ENCODE measurements at regions not wholly inside any gene's neighbourhood (a gene's known extent, or its start where the extent isn't known, plus 50 kb on each side); places are given as distances from the start of the nearest gene placed in this dataset.

DNA sequence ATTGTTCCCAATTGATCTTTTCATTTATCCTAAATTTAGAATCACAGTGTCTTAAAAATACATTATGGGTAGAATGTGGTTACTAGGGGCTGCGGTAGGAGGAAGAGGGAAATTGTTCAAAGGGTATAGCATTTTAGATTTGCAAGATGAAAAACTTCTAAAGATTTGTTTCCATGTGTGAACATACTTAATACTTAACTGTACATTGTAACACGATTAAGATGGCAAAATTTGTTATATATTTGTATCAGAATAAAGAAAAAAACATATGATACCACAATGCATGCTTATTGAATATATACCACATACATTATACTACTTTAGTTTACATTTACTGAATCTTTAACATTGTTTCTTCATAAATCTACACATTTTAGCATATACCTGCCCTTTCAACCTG, 677.3 kb upstream of the PCDH20 start (continued):
- TF ChIP-seq, protein P1, sequence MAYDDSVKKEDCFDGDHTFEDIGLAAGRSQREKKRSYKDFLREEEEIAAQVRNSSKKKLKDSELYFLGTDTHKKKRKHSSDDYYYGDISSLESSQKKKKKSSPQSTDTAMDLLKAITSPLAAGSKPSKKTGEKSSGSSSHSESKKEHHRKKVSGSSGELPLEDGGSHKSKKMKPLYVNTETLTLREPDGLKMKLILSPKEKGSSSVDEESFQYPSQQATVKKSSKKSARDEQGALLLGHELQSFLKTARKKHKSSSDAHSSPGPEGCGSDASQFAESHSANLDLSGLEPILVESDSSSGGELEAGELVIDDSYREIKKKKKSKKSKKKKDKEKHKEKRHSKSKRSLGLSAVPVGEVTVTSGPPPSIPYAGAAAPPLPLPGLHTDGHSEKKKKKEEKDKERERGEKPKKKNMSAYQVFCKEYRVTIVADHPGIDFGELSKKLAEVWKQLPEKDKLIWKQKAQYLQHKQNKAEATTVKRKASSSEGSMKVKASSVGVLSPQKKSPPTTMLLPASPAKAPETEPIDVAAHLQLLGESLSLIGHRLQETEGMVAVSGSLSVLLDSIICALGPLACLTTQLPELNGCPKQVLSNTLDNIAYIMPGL (CRISPR knock-in tag; IDR thresholded peaks at IDR 0.05; ENCODE audit: borderline replicate concordance in 1 of 2, low read depth in 1 of 2), result no peak

- Histone ChIP-seq H2AFZ (ENCODE audit: low read length) (no peak overlapping the region), H3K4me2 (ENCODE audit: low read depth, low read length) (no peak overlapping the region), H3K9ac (ENCODE audit: insufficient read depth, low read depth, low read length) (no peak overlapping the region), H3K4me1 (ENCODE audit: insufficient read depth, low read length) (no peaks in the 10 kb centered on the region), H3K79me2 (ENCODE audit: insufficient read depth, low read length) (no peaks in the 10 kb centered on the region), H3K4me3 (replicated peaks in 1 of 3; ENCODE audit: insufficient read depth in 1 of 3, low read depth in 2 of 3, low read length in 3 of 3) (no peak overlapping the region), H3K27ac (ENCODE audit: extremely low read length, insufficient read depth, low read length) (no peak overlapping the region), H3K36me3 (replicated peaks in 1 of 2; ENCODE audit: control insufficient read depth in 1 of 2, insufficient read depth in 2 of 2, low read length in 2 of 2) (no peaks in the 10 kb centered on the region), H3K27me3 (ENCODE audit: control insufficient read depth in 1 of 2, insufficient read depth in 2 of 2, low read length in 2 of 2) (no peaks in the 10 kb centered on the region), H4K20me1 (ENCODE audit: insufficient read depth, low read length) (no peaks in the 10 kb centered on the region), H3K9me3 (ENCODE audit: low read length) (no peaks in the 10 kb centered on the region)
- 22% methylated on average over 3 of the region's 3 CpGs for WGBS (ENCODE audit: low lambda C conversion rate)
- DNase-seq (ENCODE audit: low spot score), result no peak
- TF ChIP-seq NFYB (CRISPR knock-in tag; IDR thresholded peaks at IDR 0.05), result no peak
- no peak for TF ChIP-seq MAF1 (CRISPR knock-in tag; IDR thresholded peaks at IDR 0.05; ENCODE audit: borderline replicate concordance)
- TF ChIP-seq ZFP37 (CRISPR knock-in tag; IDR thresholded peaks at IDR 0.05; ENCODE audit: borderline replicate concordance), result no peak
- no peak for TF ChIP-seq NFKB2 (CRISPR knock-in tag; IDR thresholded peaks at IDR 0.05; ENCODE audit: borderline replicate concordance)
- TF ChIP-seq RBM39 (IDR thresholded peaks at IDR 0.05; ENCODE audit: low read depth, low read length, poor library complexity, severe bottlenecking), result no peak
- FAIRE-seq, result no peak
- ATAC-seq, result no peak
- in situ Hi-C loops (cut with HindIII; ENCODE audit: extremely low pct_ligation_motif_present, low pct_unique_long_range_greater_than_20kb), result no loop called here
- no TSS peak for BruUV-seq (replicated peaks)
- ChIA-PET CTCF (ENCODE audit: low intra/inter-chr PET ratio, low total read pairs) (no interaction called here), POLR2A (no interaction called here)
- intact Hi-C loops (cut with micrococcal nuclease; ENCODE audit: unreplicated experiment), result no loop called here
These were observed 676.9 kb upstream of the PCDH20 start for GRCh38 chr13:62092536-62092935.
